Ascending aorta (tissue), 2 donors: ENCODE measurements at regions not wholly inside any gene's neighbourhood (a gene's known extent, or its start where the extent isn't known, plus 50 kb on each side); places are given as distances from the start of the nearest gene placed in this dataset.

Experiments
- DNase-seq, 2 donors: peaks; one replicate each; pipeline ENCODE4 v3.0.0-alpha.2; 2019; ENCODE audit warnings: low spot score in 2 of 2
- H3K27ac ChIP-seq, 2 donors: fragments of 200-600 bp; sonication (generic); one replicate each; pipeline ENCODE4 v1.5.1; 2016 to 2017; ENCODE audit warnings: mild to moderate bottlenecking in 1 of 2
- H3K27me3 ChIP-seq: fragments of 200-600 bp; sonication (generic); one replicate; pipeline ENCODE4 v1.5.1; 2017
- H3K36me3 ChIP-seq, 2 donors: fragments of 200-600 bp; sonication (generic); one replicate each; pipeline ENCODE4 v1.5.1; 2016
- H3K4me1 ChIP-seq, 2 donors: fragments of 200-600 bp; sonication (generic); one replicate each; pipeline ENCODE4 v1.5.1; 2016 to 2017; ENCODE audit warnings: mild to moderate bottlenecking in 1 of 2
- H3K4me3 ChIP-seq, 2 donors: fragments of 200-600 bp; sonication (generic); one replicate each; pipeline ENCODE4 v1.5.1; 2016 to 2017; ENCODE audit warnings: mild to moderate bottlenecking in 1 of 2
- H3K9me3 ChIP-seq, 2 donors: fragments of 200-600 bp; sonication (generic); one replicate each; pipeline ENCODE4 v1.5.1; 2016
- intact Hi-C: fragments of 100-400 bp; cut with DNase I; formaldehyde crosslinking; loops from one replicate; pipeline ENCODE4 v1.15.1; 2023
- TF ChIP-seq, protein P1 (sequence below), 3 experiments: fragments of 200-600 bp in 2 of 3; fragments of 450-650 bp in 1 of 3; sonication (generic) in 2 of 3; IDR thresholded peaks; one replicate each; pipeline ENCODE4 v1.5.1; 2016 to 2019; ENCODE audit warnings: antibody characterized with exemption in 3 of 3, mild to moderate bottlenecking in 1 of 3, moderate library complexity in 1 of 3

DNA sequence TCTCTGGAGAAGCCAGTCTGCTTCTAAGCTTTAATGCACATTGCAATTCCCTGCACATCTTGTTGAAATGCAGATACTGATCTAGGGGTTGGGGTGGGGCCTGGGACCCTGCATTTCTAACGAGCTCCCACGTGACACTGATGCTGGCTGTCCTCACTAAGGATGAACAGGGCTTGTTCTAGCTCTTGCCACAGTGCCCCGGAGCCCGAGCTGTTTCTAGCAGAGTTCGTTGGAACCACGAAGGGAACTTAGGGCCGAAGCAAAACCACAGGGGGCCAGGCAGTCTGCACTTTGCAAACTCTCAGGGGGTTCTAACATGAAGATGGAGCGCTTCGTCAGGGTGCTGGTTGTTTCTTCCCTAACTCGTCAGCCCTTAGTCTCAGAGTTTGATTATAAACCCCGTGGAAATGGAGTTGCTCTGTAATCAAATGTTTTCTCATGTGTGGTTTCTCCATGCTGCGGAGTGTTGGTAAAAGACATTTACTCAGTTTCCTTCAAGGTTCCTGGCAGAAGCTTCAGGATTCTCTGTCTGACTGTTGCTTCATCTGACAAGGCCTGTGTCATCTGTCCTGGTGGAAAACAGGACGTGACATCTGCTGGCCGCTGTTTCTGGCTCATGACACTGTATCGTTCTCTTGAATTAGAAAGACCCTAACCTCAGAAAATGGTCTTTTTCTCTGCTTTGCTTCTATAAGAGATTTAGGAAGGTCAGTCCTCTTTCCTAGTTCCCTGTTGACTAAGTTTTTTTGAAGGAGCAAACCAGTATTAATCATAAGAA lies 221.5 kb downstream of the TEX29 start:
- no peak for DNase-seq
- intact Hi-C loops = no loop called here

DNA sequence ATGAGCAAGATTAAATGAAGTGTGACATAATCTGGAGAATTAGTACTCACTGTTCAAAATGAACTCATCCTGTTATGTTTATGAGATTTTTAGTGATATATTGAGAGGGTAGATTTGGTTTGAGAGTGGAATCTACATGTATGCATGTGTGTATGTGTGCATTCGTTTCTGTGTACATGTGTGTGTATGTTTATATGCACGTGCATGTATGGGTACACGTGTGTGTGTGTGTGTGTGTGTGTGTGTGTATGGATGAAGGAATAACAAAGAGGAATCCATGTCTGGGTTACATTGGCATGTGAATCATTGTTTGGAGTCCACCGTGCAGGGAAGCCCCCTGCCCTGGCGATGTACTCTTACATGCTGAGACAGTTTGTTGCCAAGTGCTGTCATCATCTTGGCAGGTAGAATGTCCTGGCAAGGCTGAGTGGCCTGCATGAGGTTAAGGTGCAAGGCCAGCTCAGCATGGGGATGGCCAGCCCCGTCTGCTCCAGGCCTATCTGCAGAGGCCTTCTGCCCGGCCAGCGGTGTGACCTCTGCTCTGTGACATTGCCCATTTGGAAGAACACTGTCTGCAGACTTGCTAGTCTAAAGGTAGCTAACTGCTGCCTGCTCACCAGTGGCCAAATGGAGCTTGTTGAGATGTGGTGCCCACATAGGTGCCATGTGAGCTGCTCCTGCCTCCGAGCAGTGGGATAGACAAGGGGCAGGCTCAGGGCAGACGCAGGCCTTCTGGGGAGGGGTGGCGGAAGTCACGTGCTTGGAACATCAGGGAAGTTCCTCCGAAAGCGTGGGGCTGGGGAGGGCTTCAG lies 222.3 kb downstream of the TEX29 start:
- DNase-seq = no peak
- Histone ChIP-seq H3K4me1 (no peaks in the 10 kb centered on the region), H3K4me3 (no peak overlapping the region), H3K27ac (no peak overlapping the region), H3K27me3 (no peaks in the 10 kb centered on the region), H3K9me3 (no peaks in the 10 kb centered on the region), H3K36me3 (no peaks in the 10 kb centered on the region)
- TF ChIP-seq, protein P1, sequence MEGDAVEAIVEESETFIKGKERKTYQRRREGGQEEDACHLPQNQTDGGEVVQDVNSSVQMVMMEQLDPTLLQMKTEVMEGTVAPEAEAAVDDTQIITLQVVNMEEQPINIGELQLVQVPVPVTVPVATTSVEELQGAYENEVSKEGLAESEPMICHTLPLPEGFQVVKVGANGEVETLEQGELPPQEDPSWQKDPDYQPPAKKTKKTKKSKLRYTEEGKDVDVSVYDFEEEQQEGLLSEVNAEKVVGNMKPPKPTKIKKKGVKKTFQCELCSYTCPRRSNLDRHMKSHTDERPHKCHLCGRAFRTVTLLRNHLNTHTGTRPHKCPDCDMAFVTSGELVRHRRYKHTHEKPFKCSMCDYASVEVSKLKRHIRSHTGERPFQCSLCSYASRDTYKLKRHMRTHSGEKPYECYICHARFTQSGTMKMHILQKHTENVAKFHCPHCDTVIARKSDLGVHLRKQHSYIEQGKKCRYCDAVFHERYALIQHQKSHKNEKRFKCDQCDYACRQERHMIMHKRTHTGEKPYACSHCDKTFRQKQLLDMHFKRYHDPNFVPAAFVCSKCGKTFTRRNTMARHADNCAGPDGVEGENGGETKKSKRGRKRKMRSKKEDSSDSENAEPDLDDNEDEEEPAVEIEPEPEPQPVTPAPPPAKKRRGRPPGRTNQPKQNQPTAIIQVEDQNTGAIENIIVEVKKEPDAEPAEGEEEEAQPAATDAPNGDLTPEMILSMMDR (IDR thresholded peaks at IDR 0.05) = no peak
- intact Hi-C loops = no loop called here

More for the DNA sequence above, 221.5 kb downstream of the TEX29 start:
- no peaks in the 10 kb centered on the region for H3K27me3 ChIP-seq
- H3K36me3 ChIP-seq = no peaks in the 10 kb centered on the region
- H3K27ac ChIP-seq = no peak overlapping the region
- H3K9me3 ChIP-seq = no peaks in the 10 kb centered on the region
- H3K4me3 ChIP-seq = no peak overlapping the region
- TF ChIP-seq, protein P1 (IDR thresholded peaks at IDR 0.05) = no peak
- H3K4me1 ChIP-seq = no peaks in the 10 kb centered on the region

DNA sequence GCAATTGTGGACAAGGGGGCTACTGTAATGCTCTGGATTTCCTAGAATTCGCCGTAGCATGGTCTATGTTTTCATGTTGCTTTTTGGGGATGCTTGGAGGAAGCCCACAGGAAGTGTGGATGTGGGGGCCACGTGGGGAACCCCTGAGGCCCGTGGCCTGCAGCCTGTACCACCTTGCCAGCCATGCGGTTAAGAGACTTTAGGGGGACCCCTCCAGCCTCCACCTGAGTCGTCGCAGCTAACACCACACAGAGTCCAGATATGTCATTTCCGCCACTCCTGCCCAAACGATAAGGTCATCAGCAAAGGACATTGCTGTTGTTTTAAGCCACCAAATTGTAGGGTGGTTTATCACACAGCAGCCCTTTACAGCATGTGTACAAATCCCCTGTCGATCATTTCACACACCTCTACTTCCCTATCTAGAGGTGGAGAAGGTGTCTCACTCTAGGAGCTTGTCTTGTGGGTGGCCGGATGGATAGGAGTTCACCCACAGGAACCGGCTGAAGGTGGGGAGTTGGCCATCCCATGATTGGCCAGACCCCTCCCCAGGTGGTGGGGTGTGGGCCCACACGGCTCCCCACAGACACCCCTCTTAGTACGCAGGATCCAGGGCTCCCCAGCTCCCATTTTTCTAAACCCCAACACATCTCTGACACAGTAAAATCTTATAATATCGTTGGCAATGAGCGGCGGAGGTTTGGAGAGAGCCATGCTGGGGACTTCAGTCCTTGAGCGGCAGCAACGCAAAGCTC lies 226.7 kb downstream of the TEX29 start:
- intact Hi-C loops = no loop called here
- no peaks in the 10 kb centered on the region for H3K27me3 ChIP-seq
- DNase-seq = no peak
- no peaks in the 10 kb centered on the region for H3K4me1 ChIP-seq
- H3K9me3 ChIP-seq = no peaks in the 10 kb centered on the region
- H3K36me3 ChIP-seq = no peaks in the 10 kb centered on the region
- TF ChIP-seq, protein P1 (IDR thresholded peaks at IDR 0.05) = no peak
- no peak overlapping the region for H3K4me3 ChIP-seq
- no peak overlapping the region for H3K27ac ChIP-seq

DNA sequence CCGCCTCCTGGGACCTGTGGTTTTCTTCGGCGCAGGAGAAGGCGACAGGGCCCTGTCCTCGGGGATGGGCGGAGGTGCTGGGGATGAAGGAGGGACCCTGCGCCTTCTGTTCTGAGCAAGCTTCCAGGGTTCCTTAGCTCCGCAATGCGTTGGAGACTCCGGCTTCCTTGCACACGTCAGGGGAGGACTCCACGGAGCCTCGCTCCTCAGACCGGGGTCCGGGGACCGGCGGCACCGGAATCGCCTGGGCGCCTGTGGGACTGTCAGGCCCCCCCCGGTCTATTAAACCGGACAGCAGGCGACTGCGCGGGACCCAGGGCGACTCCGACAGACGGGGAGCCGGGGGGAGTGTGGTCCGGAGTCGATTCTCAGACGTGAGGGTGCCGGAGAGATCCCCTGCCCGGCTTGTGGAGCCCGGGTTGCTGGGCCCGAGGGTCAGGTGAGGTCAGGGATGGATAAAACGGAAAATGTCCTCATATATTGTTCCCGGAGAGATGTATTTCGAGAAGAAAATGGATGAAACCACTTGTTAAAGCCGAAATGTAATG lies 227.4 kb downstream of the TEX29 start:
- H3K27ac ChIP-seq = no peak overlapping the region
- intact Hi-C loops = no loop called here
- H3K9me3 ChIP-seq = no peaks in the 10 kb centered on the region
- TF ChIP-seq, protein P1 (IDR thresholded peaks at IDR 0.05) = no peak
- DNase-seq = no peak
- no peak overlapping the region for H3K4me3 ChIP-seq
- no peaks in the 10 kb centered on the region for H3K4me1 ChIP-seq
- H3K36me3 ChIP-seq = no peaks in the 10 kb centered on the region
- H3K27me3 ChIP-seq = no peaks in the 10 kb centered on the region

DNA sequence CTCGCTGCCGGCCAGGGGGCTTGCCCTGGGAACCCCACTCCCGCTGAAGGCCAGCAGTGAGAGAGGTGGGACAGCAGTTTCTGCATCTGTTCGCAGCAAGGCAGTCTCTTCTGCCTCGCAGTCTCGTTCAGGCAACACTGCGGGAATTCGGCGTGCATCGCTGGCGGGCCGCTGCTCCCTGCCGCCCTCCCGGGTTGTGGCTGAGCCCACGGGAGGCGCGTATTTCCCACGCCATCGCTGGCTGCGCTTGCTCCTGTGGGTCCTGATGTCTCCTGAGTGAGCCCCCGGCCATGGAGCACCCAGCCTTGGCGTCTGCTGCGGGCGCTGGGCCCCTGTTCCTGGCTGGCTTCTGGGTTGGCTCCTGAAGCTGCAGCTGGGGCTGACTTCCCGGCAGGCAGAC lies 227.9 kb downstream of the TEX29 start:
- no peaks in the 10 kb centered on the region for H3K4me1 ChIP-seq
- TF ChIP-seq, protein P1 (IDR thresholded peaks at IDR 0.05) = no peak
- no peak overlapping the region for H3K27ac ChIP-seq
- no peak for DNase-seq
- H3K4me3 ChIP-seq = no peak overlapping the region
- H3K27me3 ChIP-seq = no peaks in the 10 kb centered on the region
- no peaks in the 10 kb centered on the region for H3K9me3 ChIP-seq
- H3K36me3 ChIP-seq = no peaks in the 10 kb centered on the region
- intact Hi-C loops = no loop called here
